HCT116 (cell line): ENCODE measurements at regions not wholly inside any gene's neighbourhood (a gene's known extent, or its start where the extent isn't known, plus 50 kb on each side); places are given as distances from the start of the nearest gene placed in this dataset.

Experiments used
- JUND ChIP-seq: IDR thresholded peaks from 2 replicates; pipeline ENCODE4 v1.6.1; 2012
- POLR2A ChIP-seq: IDR thresholded peaks from 2 replicates; pipeline ENCODE4 v1.7.0; 2011; ENCODE audit warnings: borderline replicate concordance; ENCODE audit not compliant: insufficient read depth, insufficient read length; ENCODE audit errors: extremely low read depth
- TF ChIP-seq, protein P1 (sequence below): IDR thresholded peaks from 2 replicates; pipeline ENCODE4 v1.6.1; 2012

- TF ChIP-seq, protein P1, sequence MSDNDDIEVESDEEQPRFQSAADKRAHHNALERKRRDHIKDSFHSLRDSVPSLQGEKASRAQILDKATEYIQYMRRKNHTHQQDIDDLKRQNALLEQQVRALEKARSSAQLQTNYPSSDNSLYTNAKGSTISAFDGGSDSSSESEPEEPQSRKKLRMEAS, result no peak
- no peak for TF ChIP-seq POLR2A
- TF ChIP-seq JUND, result no peak
These were observed 261.4 kb upstream of the C2CD4B start for GRCh38 chr15:62426387-62426956.
